KOPT-K1 (cell line): ENCODE measurements at regions not wholly inside any gene's neighbourhood (a gene's known extent, or its start where the extent isn't known, plus 50 kb on each side); places are given as distances from the start of the nearest gene placed in this dataset.

ENCODE experiments used
- H3K27ac ChIP-seq: fragments of 200-600 bp; sonication (generic); 2 replicates; pipeline ENCODE4 v1.5.1; 2016; ENCODE audit warnings: antibody characterized with exemption, mild to moderate bottlenecking, low read depth, low read length; ENCODE audit not compliant: poor library complexity, severe bottlenecking
- H3K36me3 ChIP-seq: fragments of 200-600 bp; sonication (generic); 2 replicates; pipeline ENCODE4 v1.5.1; 2017; ENCODE audit warnings: antibody characterized with exemption, mild to moderate bottlenecking, low read length, moderate library complexity; ENCODE audit not compliant: insufficient read depth
- H3K9me3 ChIP-seq: fragments of 200-600 bp; sonication (generic); 2 replicates; pipeline ENCODE4 v1.5.1; 2017; ENCODE audit warnings: antibody characterized with exemption, low read length, mild to moderate bottlenecking; ENCODE audit not compliant: insufficient read depth, poor library complexity, severe bottlenecking

DNA sequence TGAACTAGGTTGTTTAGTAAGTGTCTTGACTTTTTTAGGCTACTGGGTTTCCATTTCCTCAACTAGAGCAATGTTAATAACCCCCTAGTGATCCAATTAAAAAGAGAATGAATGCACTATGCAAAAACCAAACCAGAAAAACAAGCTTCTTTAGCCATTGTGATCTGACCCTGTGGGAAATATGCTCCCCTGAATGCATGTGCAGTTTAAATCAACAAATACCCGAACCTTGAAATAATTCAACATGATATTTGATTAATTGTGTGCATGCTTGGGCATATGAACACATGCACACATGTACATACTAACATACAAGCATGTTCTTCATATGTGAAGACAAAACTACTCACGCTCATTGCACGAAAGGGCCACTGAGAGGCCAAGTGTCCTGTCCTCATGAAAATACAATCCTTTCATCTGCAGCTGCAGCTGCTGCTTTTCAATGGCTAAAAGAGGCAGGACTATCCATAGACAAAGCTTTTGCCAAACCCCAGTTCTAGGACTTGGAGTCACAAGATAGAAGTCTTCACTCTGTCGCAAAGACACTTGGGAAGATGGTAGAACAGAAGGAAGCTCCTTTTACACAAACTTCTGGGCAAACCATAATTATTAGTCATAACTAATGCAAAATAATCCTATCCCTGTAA is 207.1 kb upstream of the POU3F2 start:
- H3K36me3 ChIP-seq = no peaks in the 10 kb centered on the region
- H3K27ac ChIP-seq = no peak overlapping the region

GRCh38 chr6:98633886-98634285 is 200.5 kb upstream of the POU3F2 start:
- Histone ChIP-seq H3K27ac (no peak overlapping the region), H3K36me3 (no peaks in the 10 kb centered on the region), H3K9me3 (no peaks in the 10 kb centered on the region)

More for the DNA sequence above, 207.1 kb upstream of the POU3F2 start:
- H3K9me3 ChIP-seq = no peaks in the 10 kb centered on the region

DNA sequence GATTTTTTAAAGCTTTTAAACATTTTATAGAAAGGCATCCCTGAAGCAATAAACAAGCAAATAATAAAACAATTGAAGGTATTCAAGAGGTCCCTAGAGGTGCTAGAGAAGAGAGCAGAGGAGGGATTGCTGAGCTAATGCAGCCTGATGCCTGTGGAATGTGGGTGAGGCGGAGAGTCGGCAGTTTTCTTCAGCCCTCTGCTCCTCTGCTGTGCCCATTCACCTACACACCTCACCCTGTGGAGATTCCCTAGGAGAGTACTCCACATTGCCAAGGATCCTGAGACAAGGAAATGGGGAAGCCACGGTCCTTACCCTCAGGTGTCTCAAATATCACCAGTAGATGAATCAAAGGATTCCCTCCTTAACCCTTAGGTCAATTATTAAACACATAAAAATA is 199.8 kb upstream of the POU3F2 start:
- Histone ChIP-seq H3K9me3 (no peaks in the 10 kb centered on the region), H3K36me3 (no peaks in the 10 kb centered on the region), H3K27ac (no peak overlapping the region)

DNA sequence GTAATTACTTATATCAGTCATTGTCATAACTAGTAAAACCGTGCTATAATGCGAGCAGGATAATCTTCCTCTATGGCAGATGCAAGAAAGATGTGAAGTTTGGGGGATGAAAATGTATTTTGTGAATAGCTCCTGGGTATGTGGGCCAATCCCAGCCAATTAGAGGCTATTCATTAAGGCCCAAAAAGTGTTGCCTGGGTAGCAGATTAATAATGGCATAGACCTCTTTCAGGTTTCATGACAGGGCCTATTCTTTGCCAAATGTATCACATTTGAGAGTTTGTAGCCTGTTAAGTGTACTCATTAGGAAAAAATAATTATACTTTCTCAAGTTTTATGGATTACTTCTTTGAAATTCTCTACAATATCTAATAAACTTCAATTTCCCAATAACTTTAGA is 199.2 kb upstream of the POU3F2 start:
- Histone ChIP-seq H3K27ac (no peak overlapping the region), H3K9me3 (no peaks in the 10 kb centered on the region), H3K36me3 (no peaks in the 10 kb centered on the region)

- no peaks in the 10 kb centered on the region for H3K36me3 ChIP-seq
- no peak overlapping the region for H3K27ac ChIP-seq
- no peaks in the 10 kb centered on the region for H3K9me3 ChIP-seq
Observed at GRCh38 chr6:98636941-98637340, 197.4 kb upstream of the POU3F2 start.

DNA sequence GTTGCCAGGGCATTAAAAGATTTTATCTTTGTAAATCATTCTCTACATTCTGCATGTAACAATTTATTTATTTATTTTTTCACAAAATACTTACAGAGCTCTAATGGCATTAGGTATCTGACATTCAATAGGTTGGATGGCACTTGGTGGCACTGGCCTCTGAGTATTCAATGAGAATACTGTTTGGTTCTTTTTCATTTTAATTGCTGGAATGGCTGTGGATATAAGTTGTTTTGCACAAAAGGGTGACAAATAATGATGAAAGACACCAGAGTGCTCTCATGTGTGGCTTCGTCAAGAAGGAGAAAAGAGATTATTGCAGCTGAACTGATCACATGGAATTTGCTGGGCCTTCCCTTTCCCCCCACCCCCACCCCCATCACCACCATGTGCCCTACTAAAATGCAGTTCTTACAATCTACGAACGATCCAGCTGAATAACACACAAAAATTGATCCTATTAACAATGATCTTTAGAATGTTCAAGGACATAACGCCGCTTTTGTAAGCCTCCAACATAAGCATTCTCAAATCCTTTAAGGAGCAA is 195.2 kb upstream of the POU3F2 start:
- no peaks in the 10 kb centered on the region for H3K36me3 ChIP-seq
- H3K9me3 ChIP-seq = no peaks in the 10 kb centered on the region
- no peak overlapping the region for H3K27ac ChIP-seq

DNA sequence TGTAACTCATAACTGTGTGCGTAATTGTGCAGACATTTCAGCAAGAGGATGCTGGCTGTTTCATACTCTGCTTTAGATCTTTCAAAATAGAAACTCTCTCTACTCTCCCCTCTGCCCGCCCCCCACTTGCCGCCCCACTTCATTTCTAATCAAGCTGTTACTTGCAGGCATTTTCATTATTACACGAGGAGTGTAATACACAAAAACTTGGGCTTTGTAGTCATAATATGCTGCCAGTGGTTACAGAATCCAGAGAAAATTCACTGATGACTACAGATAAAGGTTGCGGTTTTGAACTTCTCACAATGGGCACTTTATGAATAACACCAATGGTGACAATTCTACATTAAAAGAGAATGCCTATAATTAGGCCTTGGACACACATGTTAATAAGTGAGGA is 194.0 kb upstream of the POU3F2 start:
- Histone ChIP-seq H3K36me3 (no peaks in the 10 kb centered on the region), H3K27ac (no peak overlapping the region), H3K9me3 (no peaks in the 10 kb centered on the region)

DNA sequence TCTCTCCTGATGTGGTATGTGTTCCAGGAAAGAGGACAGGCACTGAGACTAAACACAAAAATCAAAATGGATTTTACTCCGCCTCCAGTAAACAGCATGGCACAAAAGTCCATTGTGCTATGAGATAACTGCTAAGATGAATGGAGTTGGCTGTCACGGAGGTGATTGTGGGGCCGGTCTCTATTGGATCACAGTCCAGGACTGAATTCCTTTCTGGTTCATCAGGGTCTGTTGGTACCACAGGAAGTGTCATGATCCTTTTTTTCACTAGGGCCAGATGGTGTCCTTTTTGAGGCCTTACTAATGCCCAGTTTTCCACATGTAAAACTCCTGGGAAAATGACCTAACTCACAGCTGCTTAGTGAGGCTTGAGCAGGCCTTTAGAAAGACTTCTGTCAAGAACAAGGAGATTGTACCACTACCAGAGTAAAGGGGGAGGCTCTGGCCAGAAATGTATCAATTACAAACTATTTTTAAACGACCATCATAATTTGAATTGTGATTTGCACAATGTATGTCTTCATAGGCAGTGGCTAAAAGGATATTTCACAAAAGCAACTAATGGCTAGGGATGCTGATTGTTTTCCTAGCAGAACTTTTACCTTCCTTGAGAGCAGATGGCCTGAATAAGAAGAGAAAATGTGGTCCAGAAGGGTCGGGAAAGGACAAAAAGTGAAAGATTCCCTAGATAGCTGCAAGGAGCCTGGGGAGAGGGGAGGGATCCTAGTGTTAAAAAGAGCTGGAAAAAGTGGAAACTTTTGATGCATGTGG is 192.2 kb upstream of the POU3F2 start:
- H3K9me3 ChIP-seq = no peaks in the 10 kb centered on the region
- H3K27ac ChIP-seq = no peak overlapping the region
- H3K36me3 ChIP-seq = no peaks in the 10 kb centered on the region

DNA sequence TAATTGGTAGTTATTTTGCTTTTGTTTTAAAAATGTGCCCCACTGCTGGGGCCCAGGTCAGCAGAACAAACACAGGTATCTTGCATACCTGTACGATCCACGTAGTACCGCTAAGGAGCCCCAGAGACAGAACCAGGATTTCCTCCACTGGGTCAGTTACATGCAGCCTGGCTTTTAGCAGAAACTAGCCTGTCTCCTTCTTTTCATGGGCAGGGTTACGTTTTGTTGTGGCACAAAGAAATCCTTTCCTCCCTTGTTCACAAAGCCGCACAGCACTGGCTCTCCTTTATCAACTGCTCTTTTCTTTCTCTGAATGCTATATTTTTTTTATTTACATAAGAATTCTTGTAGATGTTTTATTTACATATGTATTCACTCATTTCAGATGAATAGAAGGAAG is 190.3 kb upstream of the POU3F2 start:
- no peak overlapping the region for H3K27ac ChIP-seq
- H3K9me3 ChIP-seq = no peaks in the 10 kb centered on the region
- no peaks in the 10 kb centered on the region for H3K36me3 ChIP-seq

GRCh38 chr6:98648211-98648914 is 186.0 kb upstream of the POU3F2 start:
- Histone ChIP-seq H3K27ac (no peak overlapping the region), H3K36me3 (no peaks in the 10 kb centered on the region), H3K9me3 (no peaks in the 10 kb centered on the region)

GRCh38 chr6:98650941-98651340 is 183.4 kb upstream of the POU3F2 start:
- Histone ChIP-seq H3K36me3 (no peaks in the 10 kb centered on the region), H3K27ac (no peak overlapping the region), H3K9me3 (no peaks in the 10 kb centered on the region)

DNA sequence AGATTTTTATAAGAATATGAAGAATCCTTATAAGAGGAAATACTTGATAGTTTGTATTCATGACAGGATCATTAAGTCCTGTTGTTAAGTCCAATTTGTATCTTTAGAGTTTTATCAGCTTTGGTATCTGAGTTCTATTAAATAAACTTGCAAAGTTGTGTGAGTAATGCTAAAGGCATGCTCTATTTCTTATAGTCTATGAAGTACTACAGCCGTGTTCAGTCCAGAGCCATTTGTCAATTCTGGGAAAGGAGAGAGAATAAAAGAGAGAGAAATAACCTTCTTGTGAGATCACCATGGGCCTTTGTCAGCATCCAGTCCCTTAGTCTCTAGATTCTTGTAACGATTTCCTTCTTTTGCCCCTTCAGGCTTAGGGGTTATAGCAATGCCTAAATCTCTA is 181.2 kb upstream of the POU3F2 start:
- Histone ChIP-seq H3K27ac (no peak overlapping the region), H3K9me3 (no peaks in the 10 kb centered on the region), H3K36me3 (no peaks in the 10 kb centered on the region)

GRCh38 chr6:98657764-98658163 is 176.6 kb upstream of the POU3F2 start:
- Histone ChIP-seq H3K9me3 (no peaks in the 10 kb centered on the region), H3K27ac (no peak overlapping the region), H3K36me3 (no peaks in the 10 kb centered on the region)

GRCh38 chr6:98669371-98669770 is 165.0 kb upstream of the POU3F2 start:
- no peaks in the 10 kb centered on the region for H3K9me3 ChIP-seq
- no peaks in the 10 kb centered on the region for H3K36me3 ChIP-seq
- H3K27ac ChIP-seq = no peak overlapping the region

DNA sequence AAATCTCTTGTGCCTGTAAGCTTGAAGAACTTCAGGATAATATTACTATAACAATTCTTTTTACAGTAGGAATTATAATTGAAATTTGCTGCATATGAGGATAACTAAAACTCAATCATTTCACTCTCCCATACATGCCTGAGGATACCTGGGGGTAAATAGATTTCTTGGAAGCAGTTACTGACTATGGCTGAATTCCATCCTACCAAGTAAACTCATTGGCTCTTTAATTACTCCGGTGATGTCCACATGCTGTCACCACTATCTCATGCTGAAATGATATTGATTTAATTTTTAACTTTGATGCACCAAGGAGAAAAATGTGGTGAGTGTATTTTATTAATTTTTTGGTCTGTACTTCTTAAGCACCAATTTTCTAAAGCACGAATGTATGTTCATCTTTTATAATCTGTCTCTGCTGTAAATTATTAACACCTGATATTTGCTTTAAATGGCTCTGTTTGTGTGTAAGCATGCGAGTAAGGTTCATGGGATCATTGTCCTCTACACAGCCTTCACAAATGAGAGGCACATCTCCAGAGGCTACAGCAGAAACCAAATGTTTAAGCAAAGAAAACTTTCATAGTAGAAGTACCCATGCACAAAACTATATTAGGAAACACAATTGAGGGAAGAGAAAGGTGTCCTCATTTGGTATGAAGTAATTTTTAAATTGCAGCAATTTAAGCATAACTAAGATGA is 164.2 kb upstream of the POU3F2 start:
- Histone ChIP-seq H3K36me3 (no peaks in the 10 kb centered on the region), H3K27ac (no peak overlapping the region)

More for the DNA sequence above, 164.2 kb upstream of the POU3F2 start:
- H3K9me3 ChIP-seq = no peaks in the 10 kb centered on the region
